Medulla oblongata (tissue), 1 donor: ENCODE measurements at regions not wholly inside any gene's neighbourhood (a gene's known extent, or its start where the extent isn't known, plus 50 kb on each side); places are given as distances from the start of the nearest gene placed in this dataset.
"Not testable (repeated sequence)": the region's sequence is repeated elsewhere in the genome, so short reads cannot be mapped to it uniquely, and the experiment has no call there.

ENCODE experiments used
- DNase-seq: peaks from one replicate; pipeline ENCODE4 v3.0.0-alpha.2; 2015; ENCODE audit errors: extremely low spot score

- no peak for DNase-seq
Measured at GRCh38 chr5:108696951-108697715, 50.6 kb upstream of the FER start.

- DNase-seq = no peak
Measured at GRCh38 chr5:108696407-108696806, 51.3 kb upstream of the FER start.

- no peak for DNase-seq
Measured at GRCh38 chr5:108688485-108688884, 59.2 kb upstream of the FER start.

- DNase-seq = peak; percentile 23
Measured at GRCh38 chr5:108687595-108688200, 60.0 kb upstream of the FER start.

- peak; percentile 11 for DNase-seq
Measured at GRCh38 chr5:108686676-108687075, 61.0 kb upstream of the FER start.

GRCh38 chr5:108685448-108686216 lies 62.1 kb upstream of the FER start:
- not testable (repeated sequence) for DNase-seq

- DNase-seq = peak; percentile 86
Measured at GRCh38 chr5:108681079-108681921, 66.4 kb upstream of the FER start.

- DNase-seq = no peak
Measured at GRCh38 chr5:108678091-108678490, 69.6 kb upstream of the FER start.

- no peak for DNase-seq
Measured at GRCh38 chr5:108675736-108676135, 72.0 kb upstream of the FER start.

GRCh38 chr5:108672639-108673038 lies 75.1 kb upstream of the FER start:
- no peak for DNase-seq

- no peak for DNase-seq
Measured at GRCh38 chr5:108670591-108671289, 77.0 kb upstream of the FER start.

GRCh38 chr5:108669462-108669861 lies 78.2 kb upstream of the FER start:
- no peak for DNase-seq

- DNase-seq = no peak
Measured at GRCh38 chr5:108661590-108662219, 86.0 kb upstream of the FER start.

GRCh38 chr5:108661024-108661423 lies 86.7 kb upstream of the FER start:
- no peak for DNase-seq

GRCh38 chr5:108660291-108660690 lies 87.4 kb upstream of the FER start:
- DNase-seq = no peak

- DNase-seq = no peak
Measured at GRCh38 chr5:108659531-108659930, 88.2 kb upstream of the FER start.

- DNase-seq = no peak
Measured at GRCh38 chr5:108655750-108656450, 91.8 kb upstream of the FER start.

GRCh38 chr5:108654051-108654450 lies 93.6 kb upstream of the FER start:
- DNase-seq = no peak

- DNase-seq = no peak
Measured at GRCh38 chr5:108653201-108653600, 94.5 kb upstream of the FER start.

GRCh38 chr5:108650997-108651396 lies 96.7 kb upstream of the FER start:
- no peak for DNase-seq
